A673 (cell line): ENCODE measurements at regions not wholly inside any gene's neighbourhood (a gene's known extent, or its start where the extent isn't known, plus 50 kb on each side); places are given as distances from the start of the nearest gene placed in this dataset.

Experiments
- BruUV-seq: library from RNA; stranded (reverse); fragments of 400-500 nt; replicated peaks from 2 replicates; lab custom pipeline; 2021; lab: Mats Ljungman, UMichigan
- CTCF ChIA-PET: fragments of 300-600 bp; sonication (Branson Sonifier 250); formaldehyde crosslinking; loops from one replicate; lab custom pipeline; 2022; ENCODE audit warnings: antibody characterized with exemption; lab: Charles Lee
- POLR2A ChIA-PET: fragments of 300-600 bp; sonication (Branson Sonifier 250); formaldehyde crosslinking; loops from one replicate; lab custom pipeline; 2022; ENCODE audit warnings: antibody characterized with exemption; ENCODE audit not compliant: low non-redundant PET; lab: Charles Lee
- DNase-seq: peaks from one replicate; pipeline ENCODE4 v3.0.0-alpha.2; 2015; ENCODE audit warnings: low spot score
- H3K27ac ChIP-seq: fragments of 200-600 bp; sonication (generic); 2 replicates; pipeline ENCODE4 v1.5.1; 2016; ENCODE audit warnings: mixed run types, low read depth, mild to moderate bottlenecking, mixed read lengths, antibody characterized with exemption, low read length; ENCODE audit not compliant: poor library complexity, severe bottlenecking
- H3K27me3 ChIP-seq: fragments of 200-600 bp; sonication (generic); replicated peaks from 2 replicates; pipeline ENCODE4 v1.6.1; 2017; ENCODE audit warnings: mixed run types, low read depth, mild to moderate bottlenecking, mixed read lengths, antibody characterized with exemption, low read length; ENCODE audit not compliant: insufficient read depth, poor library complexity
- H3K36me3 ChIP-seq: fragments of 200-600 bp; sonication (generic); 2 replicates; pipeline ENCODE4 v1.6.1; 2016; ENCODE audit warnings: mixed run types, mild to moderate bottlenecking, mixed read lengths, antibody characterized with exemption, low read length; ENCODE audit not compliant: insufficient read depth, poor library complexity, severe bottlenecking
- H3K4me1 ChIP-seq: fragments of 200-600 bp; sonication (generic); 2 replicates; pipeline ENCODE4 v1.6.1; 2017; ENCODE audit warnings: mixed run types, mild to moderate bottlenecking, mixed read lengths, antibody characterized with exemption, low read length; ENCODE audit not compliant: insufficient read depth, poor library complexity, severe bottlenecking
- H3K4me3 ChIP-seq: fragments of 200-600 bp; sonication (generic); 2 replicates; pipeline ENCODE4 v1.5.1; 2016; ENCODE audit warnings: low read depth, mixed run types, mild to moderate bottlenecking, mixed read lengths, low read length; ENCODE audit not compliant: poor library complexity, severe bottlenecking
- H3K9me3 ChIP-seq: fragments of 200-600 bp; sonication (generic); 2 replicates; pipeline ENCODE4 v1.6.1; 2016; ENCODE audit warnings: mixed run types, low read depth, mild to moderate bottlenecking, mixed read lengths, antibody characterized with exemption, low read length; ENCODE audit not compliant: poor library complexity, severe bottlenecking
- EZH2 ChIP-seq: fragments of 200-600 bp; sonication (generic); IDR thresholded peaks from 2 replicates; pipeline ENCODE4 v1.6.1; 2017; ENCODE audit warnings: borderline replicate concordance, low read depth, mild to moderate bottlenecking, mixed read lengths, antibody characterized with exemption, low read length; ENCODE audit not compliant: poor library complexity, severe bottlenecking
- intact Hi-C: fragments of 100-400 bp; cut with micrococcal nuclease; formaldehyde crosslinking; loops from one replicate; pipeline ENCODE4 v1.10.0; 2022; ENCODE audit not compliant: unreplicated experiment
- TF ChIP-seq, protein P1 (sequence below): fragments of 300-800, 200-600 bp; sonication (generic); conservative IDR thresholded peaks from 2 replicates; pipeline ENCODE4 v1.5.1; 2017; ENCODE audit warnings: low read depth, mild to moderate bottlenecking, antibody characterized with exemption, low read length, moderate library complexity, mixed read lengths

DNA sequence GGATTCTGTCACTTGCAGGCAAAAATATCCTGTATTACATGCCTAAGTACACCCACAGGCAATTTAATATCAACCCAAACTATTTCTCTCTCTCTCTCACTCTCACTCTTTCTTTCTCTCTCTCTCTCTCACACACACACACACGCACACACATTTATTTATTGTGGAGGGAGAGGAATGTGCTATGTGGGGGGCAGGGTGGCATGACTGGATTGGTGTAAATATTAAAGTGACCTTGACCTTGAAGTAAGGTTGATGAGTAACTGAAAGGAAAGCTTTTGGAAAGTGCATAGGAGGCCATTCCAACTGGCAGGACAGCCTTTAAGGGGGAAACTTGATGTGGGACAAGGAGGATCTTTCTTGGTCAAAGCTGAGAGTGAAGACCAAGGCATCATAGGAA lies 589.7 kb upstream of the KIRREL3 start:
- Histone ChIP-seq H3K9me3 (no peaks in the 10 kb centered on the region), H3K36me3 (no peaks in the 10 kb centered on the region), H3K27ac (no peak overlapping the region), H3K4me1 (no peaks in the 10 kb centered on the region), H3K4me3 (no peak overlapping the region), H3K27me3 (peaks cover 32% of the 10 kb centered on the region)
- intact Hi-C loops: no loop called here
- CTCF ChIA-PET: no interaction called here
- no TSS peak for BruUV-seq
- TF ChIP-seq, protein P1, sequence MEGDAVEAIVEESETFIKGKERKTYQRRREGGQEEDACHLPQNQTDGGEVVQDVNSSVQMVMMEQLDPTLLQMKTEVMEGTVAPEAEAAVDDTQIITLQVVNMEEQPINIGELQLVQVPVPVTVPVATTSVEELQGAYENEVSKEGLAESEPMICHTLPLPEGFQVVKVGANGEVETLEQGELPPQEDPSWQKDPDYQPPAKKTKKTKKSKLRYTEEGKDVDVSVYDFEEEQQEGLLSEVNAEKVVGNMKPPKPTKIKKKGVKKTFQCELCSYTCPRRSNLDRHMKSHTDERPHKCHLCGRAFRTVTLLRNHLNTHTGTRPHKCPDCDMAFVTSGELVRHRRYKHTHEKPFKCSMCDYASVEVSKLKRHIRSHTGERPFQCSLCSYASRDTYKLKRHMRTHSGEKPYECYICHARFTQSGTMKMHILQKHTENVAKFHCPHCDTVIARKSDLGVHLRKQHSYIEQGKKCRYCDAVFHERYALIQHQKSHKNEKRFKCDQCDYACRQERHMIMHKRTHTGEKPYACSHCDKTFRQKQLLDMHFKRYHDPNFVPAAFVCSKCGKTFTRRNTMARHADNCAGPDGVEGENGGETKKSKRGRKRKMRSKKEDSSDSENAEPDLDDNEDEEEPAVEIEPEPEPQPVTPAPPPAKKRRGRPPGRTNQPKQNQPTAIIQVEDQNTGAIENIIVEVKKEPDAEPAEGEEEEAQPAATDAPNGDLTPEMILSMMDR: no peak
- no peak for TF ChIP-seq EZH2
- DNase-seq: no peak
- POLR2A ChIA-PET: no interaction called here

DNA sequence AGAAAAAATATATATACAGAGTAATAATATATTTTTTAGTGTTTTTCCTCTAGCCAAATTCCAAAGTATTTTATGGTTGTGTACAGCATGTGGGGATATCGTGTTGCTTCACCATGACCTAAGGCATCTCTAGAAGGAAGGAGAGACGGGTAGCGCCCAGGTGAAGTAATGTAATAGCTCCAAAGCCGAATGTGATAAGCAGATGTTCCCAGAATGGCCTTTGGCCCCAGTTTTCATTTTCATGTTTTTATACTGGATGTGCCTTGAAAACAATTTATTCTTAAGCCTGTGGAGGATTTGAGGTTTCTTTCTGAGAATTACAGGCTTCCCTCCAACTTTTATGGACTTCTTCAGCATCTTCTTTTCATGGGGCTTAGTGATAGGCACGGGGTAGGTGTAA lies 587.9 kb upstream of the KIRREL3 start:
- DNase-seq: no peak
- ChIA-PET POLR2A (no interaction called here), CTCF (no interaction called here)
- Histone ChIP-seq H3K27me3 (peaks cover 20% of the 10 kb centered on the region), H3K4me3 (no peak overlapping the region), H3K36me3 (no peaks in the 10 kb centered on the region), H3K27ac (no peak overlapping the region), H3K9me3 (no peaks in the 10 kb centered on the region), H3K4me1 (no peaks in the 10 kb centered on the region)
- BruUV-seq: no TSS peak
- TF ChIP-seq, protein P1: no peak
- TF ChIP-seq EZH2: no peak
- intact Hi-C loops: no loop called here

- intact Hi-C loops: no loop called here
- Histone ChIP-seq H3K9me3 (no peaks in the 10 kb centered on the region), H3K4me3 (no peak overlapping the region), H3K27ac (no peak overlapping the region), H3K36me3 (no peaks in the 10 kb centered on the region), H3K27me3 (peaks cover 13% of the 10 kb centered on the region), H3K4me1 (no peaks in the 10 kb centered on the region)
- CTCF ChIA-PET: no interaction called here
- POLR2A ChIA-PET: no interaction called here
- no TSS peak for BruUV-seq
- DNase-seq: no peak
- TF ChIP-seq, protein P1: no peak
- no peak for TF ChIP-seq EZH2
Observed at GRCh38 chr11:127587511-127587910, 586.9 kb upstream of the KIRREL3 start.
